ENCODE measurements at regions not wholly inside any gene's neighbourhood (a gene's known extent, or its start where the extent isn't known, plus 50 kb on each side); places are given as distances from the start of the nearest gene placed in this dataset.
"Not testable (repeated sequence)": the region's sequence is repeated elsewhere in the genome, so short reads cannot be mapped to it uniquely, and the experiment has no call there.

DNA sequence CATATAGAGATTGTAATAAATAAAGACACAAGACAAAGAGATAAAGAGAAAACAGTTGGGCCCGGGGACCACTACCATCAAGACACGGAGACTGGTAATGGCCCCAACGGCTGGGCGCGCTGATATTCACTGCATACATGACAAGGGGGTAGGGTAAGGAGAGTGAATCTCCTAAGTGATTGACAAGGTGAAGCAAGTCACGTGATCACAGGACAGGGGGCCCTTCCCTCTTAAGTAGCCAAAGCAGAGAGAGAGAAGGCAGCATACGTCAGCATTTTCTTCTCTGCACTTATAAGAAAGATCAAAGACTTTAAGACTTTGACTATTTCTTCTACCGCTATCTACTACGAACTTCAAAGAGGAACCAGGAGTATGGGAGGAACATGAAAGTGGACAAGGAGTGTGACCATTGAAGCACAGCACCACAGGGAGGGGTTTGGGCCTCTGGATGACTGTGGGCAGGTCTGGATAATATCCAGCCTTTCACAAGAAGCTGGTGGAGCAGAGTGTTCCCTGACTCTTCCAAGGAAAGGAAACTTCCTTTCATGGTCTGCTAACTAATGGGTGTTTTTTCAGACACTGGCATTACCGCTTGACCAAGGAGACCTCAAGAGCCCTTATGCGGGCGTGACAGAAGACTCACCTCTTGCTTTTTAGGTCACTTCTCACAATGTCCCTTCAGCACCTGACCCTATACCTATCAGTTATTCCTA is 75.6 kb downstream of the MRPL39 start:
- not testable (repeated sequence) for H3K36me3 ChIP-seq (ENCODE audit: insufficient read depth); H3K4me3 ChIP-seq; H3K9me3 Mint-ChIP-seq; H3K79me2 ChIP-seq (replicated peaks; ENCODE audit: insufficient read depth); H4K20me1 ChIP-seq (replicated peaks; ENCODE audit: insufficient read depth); H3K27me3 Mint-ChIP-seq (ENCODE audit: insufficient read depth, low read depth, poor library complexity); H3K4me1 ChIP-seq (ENCODE audit: insufficient read depth); H3K4me3 Mint-ChIP-seq; H3F3A ChIP-seq (replicated peaks; ENCODE audit: low read depth); H3K27me3 ChIP-seq (ENCODE audit: insufficient read depth); H3K27ac ChIP-seq (ENCODE audit: low read depth); ATAC-seq; H2AFZ ChIP-seq; H3K27ac Mint-ChIP-seq; H3K36me3 Mint-ChIP-seq (ENCODE audit: low read depth); DNase-seq (ENCODE audit: low spot score); H3K4me1 Mint-ChIP-seq; H3K4me2 ChIP-seq
- 0 out of 2 replicates have a peak, but pooled peaks cover 11% of the 10 kb centered on the region for H3K9me2 ChIP-seq (ENCODE audit: insufficient read depth)

DNA sequence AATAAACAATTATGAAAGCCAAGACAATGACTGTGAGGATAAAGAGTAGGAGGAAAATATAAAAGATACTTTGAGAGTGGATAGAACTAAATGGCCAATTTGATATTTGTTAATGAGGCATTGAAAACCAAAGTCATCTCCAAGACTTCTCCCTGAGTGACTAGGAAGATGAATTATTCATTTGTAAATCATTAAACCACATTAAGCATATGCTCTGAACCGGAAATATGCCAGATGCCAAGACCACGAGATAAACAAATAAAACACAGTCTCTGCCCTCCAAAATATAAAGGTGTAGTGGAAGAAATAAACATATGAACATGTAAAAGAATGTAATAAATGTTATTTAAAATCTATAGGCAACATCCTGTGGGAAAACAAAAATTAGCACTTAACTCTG is 78.8 kb downstream of the MRPL39 start:
- ATAC-seq: no peak
- DNase-seq (ENCODE audit: low spot score): no peak
- H4K20me1 ChIP-seq (replicated peaks; ENCODE audit: insufficient read depth): no peaks in the 10 kb centered on the region
- H3K36me3 ChIP-seq (ENCODE audit: insufficient read depth): no peaks in the 10 kb centered on the region
- H3K27me3 Mint-ChIP-seq (ENCODE audit: insufficient read depth, low read depth, poor library complexity): peaks cover 2% of the 10 kb centered on the region
- no peak overlapping the region for H3K4me2 ChIP-seq
- H3F3A ChIP-seq (replicated peaks; ENCODE audit: low read depth): no peaks in the 10 kb centered on the region
- no peak overlapping the region for H3K27ac Mint-ChIP-seq
- no peaks in the 10 kb centered on the region for H3K27me3 ChIP-seq (ENCODE audit: insufficient read depth)
- H3K4me1 ChIP-seq (ENCODE audit: insufficient read depth): no peaks in the 10 kb centered on the region
- no peak for TF ChIP-seq STAT1 (IDR thresholded peaks at IDR 0.05; ENCODE audit: unreplicated experiment)
- no peak for TF ChIP-seq POLR2AphosphoS5 (IDR thresholded peaks at IDR 0.05; ENCODE audit: low read depth)
- TF ChIP-seq, protein P1, sequence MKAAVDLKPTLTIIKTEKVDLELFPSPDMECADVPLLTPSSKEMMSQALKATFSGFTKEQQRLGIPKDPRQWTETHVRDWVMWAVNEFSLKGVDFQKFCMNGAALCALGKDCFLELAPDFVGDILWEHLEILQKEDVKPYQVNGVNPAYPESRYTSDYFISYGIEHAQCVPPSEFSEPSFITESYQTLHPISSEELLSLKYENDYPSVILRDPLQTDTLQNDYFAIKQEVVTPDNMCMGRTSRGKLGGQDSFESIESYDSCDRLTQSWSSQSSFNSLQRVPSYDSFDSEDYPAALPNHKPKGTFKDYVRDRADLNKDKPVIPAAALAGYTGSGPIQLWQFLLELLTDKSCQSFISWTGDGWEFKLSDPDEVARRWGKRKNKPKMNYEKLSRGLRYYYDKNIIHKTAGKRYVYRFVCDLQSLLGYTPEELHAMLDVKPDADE (IDR thresholded peaks at IDR 0.05): no peak
- no peak for TF ChIP-seq ZNF331 (CRISPR knock-in tag; IDR thresholded peaks at IDR 0.05; ENCODE audit: low read depth)
- TF ChIP-seq JUNB (IDR thresholded peaks at IDR 0.05; ENCODE audit: unreplicated experiment): no peak
- no peak for TF ChIP-seq CREB1 (CRISPR knock-in tag; IDR thresholded peaks at IDR 0.05; ENCODE audit: low read depth)
- TF ChIP-seq, protein P2, sequence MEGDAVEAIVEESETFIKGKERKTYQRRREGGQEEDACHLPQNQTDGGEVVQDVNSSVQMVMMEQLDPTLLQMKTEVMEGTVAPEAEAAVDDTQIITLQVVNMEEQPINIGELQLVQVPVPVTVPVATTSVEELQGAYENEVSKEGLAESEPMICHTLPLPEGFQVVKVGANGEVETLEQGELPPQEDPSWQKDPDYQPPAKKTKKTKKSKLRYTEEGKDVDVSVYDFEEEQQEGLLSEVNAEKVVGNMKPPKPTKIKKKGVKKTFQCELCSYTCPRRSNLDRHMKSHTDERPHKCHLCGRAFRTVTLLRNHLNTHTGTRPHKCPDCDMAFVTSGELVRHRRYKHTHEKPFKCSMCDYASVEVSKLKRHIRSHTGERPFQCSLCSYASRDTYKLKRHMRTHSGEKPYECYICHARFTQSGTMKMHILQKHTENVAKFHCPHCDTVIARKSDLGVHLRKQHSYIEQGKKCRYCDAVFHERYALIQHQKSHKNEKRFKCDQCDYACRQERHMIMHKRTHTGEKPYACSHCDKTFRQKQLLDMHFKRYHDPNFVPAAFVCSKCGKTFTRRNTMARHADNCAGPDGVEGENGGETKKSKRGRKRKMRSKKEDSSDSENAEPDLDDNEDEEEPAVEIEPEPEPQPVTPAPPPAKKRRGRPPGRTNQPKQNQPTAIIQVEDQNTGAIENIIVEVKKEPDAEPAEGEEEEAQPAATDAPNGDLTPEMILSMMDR (conservative IDR thresholded peaks at IDR 0.05; ENCODE audit: low read depth in 2 of 2): no peak
- no peak for TF ChIP-seq REST (IDR thresholded peaks at IDR 0.05; ENCODE audit: unreplicated experiment)
- TF ChIP-seq EZH2 (IDR thresholded peaks at IDR 0.05; ENCODE audit: low read depth, unreplicated experiment): no peak
- no peak for TF ChIP-seq NANOG (IDR thresholded peaks at IDR 0.05; ENCODE audit: borderline replicate concordance)
- no peaks in the 10 kb centered on the region for H3K36me3 Mint-ChIP-seq (ENCODE audit: low read depth)
- H2AFZ ChIP-seq: no peak overlapping the region
- no peaks in the 10 kb centered on the region for H3K4me1 Mint-ChIP-seq
- H3K27ac ChIP-seq (ENCODE audit: low read depth): no peak overlapping the region
- H3K79me2 ChIP-seq (replicated peaks; ENCODE audit: insufficient read depth): no peaks in the 10 kb centered on the region
- H3K9me3 Mint-ChIP-seq: peaks cover 2% of the 10 kb centered on the region; the same call in 1 of the 3 replicates
- 0 out of 2 replicates have a peak, but pooled peaks cover 11% of the 10 kb centered on the region for H3K9me2 ChIP-seq (ENCODE audit: insufficient read depth)
- H3K4me3 ChIP-seq: no peak overlapping the region
- H3K4me3 Mint-ChIP-seq: no peak overlapping the region

Data from GM23338 (cell line).